ENCODE measurements at regions not wholly inside any gene's neighbourhood (a gene's known extent, or its start where the extent isn't known, plus 50 kb on each side); places are given as distances from the start of the nearest gene placed in this dataset.

DNA sequence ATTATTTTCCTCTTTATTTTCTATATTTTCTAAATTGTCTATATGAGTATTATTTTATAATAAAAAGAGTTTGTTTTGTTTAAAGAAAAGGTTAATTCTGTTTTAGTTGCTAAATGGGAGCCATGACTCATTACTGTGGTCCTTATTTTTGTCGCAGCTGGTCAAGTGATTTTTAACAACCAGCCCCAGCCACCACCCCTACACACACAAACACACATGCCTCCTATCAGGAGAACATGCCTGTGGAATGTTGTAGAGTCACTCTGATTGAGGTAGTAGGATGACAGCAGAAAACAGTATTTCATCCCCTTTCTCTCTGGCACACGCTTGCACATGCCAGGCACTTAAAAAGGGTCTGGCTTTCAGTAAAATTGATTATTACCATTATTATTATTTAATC lies 68.6 kb upstream of the GDF10 start:
- DNase-seq (ENCODE audit: low read depth): no peak

DNA sequence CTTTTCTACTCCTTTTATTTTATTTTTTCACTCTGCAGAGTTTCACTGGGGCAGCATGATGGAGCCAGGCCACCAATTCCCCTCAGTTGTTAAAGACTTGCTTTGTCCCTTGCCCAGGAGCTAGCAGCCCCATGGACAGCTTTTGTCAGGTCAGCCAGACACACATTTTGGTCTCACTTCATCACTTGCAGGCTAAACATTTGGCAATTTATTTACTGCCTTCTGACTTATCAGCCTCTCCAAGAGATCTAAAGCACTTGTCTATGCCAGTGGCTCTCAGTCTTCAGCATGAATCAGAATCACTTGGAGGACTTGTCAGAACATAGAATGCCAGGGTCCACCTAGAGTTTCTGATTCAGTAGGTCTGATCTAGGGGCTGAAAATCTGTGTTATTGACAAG lies 66.4 kb upstream of the GDF10 start:
- no peak for DNase-seq (ENCODE audit: low read depth)

DNA sequence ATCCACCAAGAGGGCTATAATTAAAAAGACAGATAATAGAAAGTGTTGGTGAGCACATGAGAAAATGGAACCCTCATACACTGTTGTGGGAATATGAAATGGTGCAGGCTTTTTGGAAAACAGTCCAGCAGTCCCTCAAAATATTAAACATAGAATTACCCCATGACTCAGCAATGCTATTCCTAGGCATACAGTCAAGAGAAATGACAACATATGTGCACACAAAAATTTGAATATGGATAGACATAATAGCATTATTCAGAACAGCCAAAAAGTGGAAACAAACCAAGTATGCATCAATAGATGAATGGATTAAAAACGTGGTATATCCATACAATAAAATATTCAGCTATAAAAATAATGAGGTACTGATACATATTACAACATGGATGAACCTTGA lies 64.5 kb upstream of the GDF10 start:
- DNase-seq (ENCODE audit: low read depth): no peak

DNA sequence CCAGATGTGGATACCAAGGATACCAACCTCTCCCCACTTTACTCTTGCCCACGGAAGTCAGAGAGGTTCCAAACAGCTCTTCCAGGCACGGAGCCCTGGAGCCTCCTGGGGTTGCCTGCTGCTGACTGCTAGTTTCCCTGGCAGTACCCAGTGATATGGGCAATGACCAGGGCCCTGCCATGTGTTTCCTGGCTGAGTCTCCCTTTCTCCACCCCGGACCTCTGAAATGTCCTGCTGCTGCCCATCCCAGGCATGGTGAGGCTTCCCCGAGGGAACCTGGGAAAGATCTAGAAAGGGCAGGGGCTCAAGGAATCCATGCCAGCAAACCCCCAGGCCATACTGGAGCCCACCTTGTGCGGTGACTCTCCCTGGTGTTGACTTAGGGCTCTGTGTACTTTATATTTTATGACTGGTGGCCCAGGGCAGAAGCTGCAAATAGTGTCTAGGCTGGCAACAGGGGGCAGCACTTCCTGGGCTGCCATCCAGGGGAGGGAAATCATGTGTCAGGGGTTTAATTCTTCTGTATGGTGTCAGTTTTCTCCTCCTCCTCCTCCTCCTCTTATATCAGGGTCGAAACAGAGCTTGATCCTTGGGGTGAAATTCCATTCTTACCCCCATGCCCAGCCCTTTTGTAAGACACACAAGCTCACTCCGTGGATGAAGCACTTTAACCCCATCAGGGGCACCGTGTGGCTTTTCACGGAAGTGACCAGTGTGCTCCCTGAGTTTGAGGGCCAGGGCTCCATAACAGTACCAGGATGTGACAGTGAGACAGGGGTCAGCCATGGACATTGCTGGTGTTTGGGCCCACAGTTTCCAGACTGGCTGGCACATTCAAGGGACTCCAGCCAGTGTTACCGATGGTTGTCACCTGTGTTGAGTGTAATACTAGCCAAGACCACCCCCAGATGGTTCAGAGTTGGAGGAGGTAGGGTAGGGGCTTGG lies 62.4 kb upstream of the GDF10 start:
- no peak for DNase-seq (ENCODE audit: low read depth)

DNA sequence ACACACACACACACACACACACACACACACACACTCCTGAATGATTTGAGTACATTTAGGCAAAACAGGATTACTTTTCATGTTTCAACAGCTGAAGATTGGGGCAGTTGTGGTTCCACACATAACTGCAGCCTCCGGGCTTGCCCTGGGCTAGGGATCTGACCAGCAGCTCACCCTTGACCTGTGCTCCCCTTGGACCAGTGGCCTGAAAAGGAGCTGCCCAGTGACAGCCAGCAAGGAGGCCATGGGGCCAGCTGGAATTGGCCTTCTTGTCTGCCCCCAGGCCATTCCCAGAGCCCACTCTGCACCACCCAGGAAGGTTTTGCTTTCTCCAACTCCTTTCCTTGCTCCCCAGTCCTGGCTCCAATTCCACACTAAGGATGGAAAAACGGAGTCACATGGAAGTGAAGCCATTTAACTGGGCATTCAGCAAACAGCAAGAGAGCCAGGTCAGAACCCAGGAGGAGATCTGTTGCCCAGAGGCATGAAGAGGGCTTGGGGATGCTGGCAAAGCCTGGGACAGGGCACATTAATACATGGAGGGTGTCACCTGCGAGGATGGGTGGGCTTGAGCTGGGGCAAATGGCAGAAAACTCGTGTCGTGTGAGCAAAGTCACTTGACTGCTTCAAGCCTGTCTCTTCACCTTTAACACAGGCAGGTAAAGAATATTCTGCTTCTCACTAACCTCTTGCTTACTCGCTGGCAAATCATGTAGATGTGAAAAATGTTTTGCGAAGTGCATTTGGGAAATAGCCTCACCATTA lies 61.5 kb upstream of the GDF10 start:
- DNase-seq (ENCODE audit: low read depth): no peak

DNA sequence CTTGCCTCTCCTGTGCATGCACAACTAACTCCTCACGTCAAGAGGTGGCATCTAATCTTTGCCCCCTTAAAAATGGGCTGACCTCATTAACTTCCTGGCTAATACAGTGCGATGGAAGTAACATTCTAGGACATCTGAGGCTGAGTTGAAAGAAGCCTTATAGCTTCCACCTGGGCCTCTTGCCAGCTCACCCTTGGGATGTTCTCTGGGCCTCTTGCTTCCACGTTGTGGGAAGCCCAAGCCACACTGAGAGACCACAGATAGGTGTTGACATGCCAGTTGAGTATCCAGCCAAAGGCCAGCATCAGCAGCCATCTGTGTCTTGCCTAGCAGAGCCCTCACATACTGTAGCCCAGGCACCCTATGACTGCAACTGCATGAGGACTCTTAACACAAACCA lies 60.8 kb upstream of the GDF10 start:
- no peak for DNase-seq (ENCODE audit: low read depth)

DNA sequence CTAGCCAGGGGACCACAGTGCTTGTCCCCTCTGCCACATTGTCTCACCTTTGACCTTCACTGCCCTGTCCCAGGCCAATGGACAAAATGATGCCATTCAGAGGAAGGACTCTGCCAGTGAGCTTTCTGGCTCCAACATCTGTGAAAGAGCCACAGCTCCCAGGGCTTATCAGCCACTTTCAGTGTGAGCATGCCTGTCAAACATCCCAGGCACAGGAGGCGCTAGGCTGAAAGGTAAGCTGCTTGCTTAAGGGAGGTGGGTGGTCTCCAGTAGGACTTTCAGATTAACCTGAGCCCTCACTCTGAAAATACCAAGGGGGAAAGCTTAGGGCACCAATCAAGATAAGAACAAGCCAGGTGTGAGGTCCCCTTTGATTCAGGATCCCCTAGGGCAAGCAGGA lies 59.8 kb upstream of the GDF10 start:
- no peak for DNase-seq (ENCODE audit: low read depth)

DNA sequence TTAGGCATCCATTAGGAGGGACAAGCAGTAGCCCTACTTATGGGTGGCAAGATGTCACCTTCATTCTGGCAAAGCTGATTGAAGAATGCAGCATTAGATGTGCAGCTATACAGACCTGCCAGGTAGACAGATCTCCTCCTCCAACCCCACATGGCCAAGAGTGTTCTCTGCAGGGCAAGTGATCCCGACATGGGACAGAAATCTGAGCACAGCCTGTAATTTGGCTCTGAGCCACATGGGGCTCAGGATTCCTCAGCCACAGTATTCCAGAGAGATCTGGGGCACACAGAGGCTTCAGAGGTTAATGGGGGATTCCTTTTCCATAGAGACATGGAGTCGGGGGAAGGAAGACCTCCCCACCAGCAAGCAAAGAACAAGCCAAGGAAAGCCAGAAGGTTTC lies 58.7 kb upstream of the GDF10 start:
- no peak for DNase-seq (ENCODE audit: low read depth)

DNA sequence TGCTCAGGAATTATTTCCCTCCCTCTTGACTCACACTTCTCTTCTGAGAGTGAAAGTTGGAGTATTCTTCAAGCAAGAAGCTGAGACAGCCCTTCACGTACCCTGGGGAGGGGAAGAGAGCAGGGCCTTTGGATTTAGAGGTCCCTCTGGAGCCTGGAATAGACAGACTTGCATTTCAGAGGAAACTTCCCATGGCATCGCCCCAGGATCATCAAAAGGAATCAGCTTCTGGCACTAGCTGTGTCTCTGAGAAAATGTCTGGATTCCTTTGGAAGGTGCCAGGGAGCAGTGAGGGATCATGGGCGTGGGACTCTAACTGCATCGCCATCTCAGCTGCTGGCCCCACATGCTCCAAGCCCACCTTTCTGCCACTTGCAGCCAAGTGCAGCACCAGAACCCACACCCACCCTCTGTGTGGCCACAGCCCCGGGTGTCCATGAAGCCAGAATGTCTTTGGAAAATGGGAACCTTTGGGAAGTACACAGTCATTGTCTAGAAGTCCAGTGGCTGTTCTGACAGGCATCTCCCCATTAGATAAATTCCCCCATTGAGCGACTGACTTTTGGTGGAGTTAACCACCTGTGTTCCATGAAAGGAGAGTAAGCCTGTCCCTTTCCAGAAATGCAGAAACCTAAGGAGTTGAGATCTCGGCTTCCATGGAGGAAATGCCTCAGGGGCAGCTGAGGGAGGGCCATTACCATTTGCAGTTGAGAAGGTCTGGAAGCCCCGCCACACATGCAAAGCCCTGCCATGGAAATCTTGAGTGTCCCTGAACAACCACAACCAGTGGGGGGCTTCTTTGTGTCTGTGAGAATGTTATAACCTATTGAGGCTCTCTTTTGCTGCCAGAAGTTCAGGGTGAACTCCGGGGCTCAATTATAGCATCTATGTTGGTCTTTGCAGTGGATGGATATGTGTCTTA lies 57.8 kb upstream of the GDF10 start:
- DNase-seq (ENCODE audit: low read depth): no peak

DNA sequence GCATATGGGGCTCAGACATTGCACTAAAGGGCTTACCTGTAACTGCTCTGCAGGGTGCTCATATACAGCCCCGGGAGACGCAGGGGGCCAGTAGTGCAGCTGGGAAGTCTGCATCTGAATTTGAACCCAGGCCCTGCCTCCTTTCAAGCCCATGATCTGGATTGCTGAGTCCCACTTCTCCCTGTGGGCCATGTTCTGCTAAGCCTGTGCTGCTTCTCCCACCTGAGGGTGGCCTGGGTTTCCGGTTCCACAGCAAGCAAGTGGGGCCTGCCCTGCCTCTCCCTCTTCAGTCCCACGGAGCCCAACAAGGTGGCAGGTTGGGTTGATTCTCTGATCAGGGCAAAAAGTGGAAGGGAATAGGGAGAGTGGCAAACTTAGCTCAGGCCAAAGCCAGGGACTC lies 56.6 kb upstream of the GDF10 start:
- no peak for DNase-seq (ENCODE audit: low read depth)

DNA sequence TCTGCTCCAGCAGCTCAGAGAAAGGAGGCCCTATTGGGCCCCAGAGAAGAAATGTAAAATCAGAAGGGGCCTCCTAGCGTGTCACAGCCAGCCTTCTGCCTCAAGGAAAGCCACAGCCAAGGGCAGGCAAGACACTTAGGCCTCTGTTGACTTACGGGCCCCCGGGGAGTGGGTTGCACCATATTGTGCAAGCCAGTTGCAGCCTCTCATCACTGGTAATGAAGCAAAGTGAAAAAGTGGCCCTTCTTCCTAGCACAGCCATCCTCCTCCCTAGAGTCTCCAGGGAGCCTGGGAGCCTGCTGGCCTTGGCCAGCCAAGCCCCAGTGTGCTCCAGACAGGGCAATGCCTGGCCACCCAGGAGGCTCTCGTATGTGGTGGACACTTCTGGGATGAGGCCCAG lies 56.2 kb upstream of the GDF10 start:
- DNase-seq (ENCODE audit: low read depth): no peak

DNA sequence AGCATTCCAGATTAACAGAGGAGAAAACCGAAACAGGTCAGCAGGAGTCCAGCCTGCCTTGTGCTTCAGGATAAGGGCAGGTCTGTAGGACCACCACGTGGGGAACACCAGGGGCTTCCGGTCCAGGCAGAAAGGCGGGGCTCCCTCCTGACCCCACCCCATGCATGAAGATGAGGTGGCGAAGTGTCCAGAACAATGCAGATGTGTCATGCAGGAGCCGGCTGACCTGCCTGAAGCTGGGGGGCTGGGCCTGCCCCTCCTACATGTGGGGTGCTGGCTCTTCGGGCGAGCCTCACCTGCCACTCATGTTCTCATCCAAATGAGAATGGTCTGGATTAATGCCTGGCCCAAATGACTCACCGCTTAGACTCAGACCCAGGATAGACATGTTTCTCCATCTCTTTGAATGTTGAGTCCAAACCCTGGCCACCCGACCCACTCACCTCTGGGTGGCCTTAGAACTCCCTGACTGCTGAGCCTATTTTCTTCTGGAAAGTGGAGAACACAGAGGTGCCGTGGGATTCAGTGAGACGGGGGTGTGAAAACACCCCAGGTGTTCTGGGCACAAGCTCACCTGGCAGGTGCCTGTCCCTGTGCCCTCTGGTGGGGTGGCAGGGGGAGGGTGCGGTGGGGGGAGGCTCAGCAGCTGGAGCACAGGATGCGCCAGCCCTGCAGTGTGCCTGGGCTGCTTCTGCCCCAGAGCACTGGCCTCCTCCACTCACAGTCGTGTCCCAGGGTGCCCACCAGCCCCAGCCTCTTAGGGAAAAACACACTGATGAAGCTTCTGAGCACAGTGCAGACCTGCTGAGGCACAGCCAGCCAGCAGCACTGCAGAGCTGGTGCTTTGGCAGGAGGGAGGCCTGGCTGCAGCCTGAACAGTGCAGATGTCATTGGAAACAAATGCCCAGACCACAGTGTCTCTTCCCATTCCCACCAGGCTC lies 55.2 kb upstream of the GDF10 start:
- DNase-seq (ENCODE audit: low read depth): no peak

DNA sequence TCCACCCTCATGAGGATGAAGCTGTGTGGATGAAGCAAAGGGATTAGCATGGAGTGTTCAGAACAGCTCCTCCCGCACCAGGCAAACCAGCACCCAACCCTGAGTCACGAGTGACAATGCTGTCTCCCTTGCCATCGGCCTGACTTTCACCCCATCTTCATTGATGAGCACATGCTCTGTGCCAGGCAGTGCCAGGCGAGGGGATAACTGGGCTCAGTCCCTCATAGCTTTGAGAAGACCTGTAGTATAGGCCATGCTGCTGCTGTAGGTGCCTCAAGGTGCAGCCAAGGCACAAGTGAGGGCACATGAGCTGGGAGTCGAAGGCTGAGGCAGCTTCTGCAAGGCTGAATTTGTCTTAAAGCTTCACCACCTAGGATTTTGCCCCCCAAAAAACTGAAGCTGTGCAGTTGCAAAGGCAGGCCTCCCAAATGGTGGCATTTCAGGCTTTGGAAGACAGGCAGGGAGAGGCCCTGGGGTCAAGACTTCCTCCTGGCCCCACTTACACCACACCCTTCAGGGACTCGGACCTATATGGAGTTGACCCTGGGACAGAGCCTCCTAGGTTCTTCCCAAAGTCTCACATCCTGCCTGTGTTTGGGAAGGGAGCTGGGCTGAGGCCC lies 54.2 kb upstream of the GDF10 start:
- no peak for DNase-seq (ENCODE audit: low read depth)

DNA sequence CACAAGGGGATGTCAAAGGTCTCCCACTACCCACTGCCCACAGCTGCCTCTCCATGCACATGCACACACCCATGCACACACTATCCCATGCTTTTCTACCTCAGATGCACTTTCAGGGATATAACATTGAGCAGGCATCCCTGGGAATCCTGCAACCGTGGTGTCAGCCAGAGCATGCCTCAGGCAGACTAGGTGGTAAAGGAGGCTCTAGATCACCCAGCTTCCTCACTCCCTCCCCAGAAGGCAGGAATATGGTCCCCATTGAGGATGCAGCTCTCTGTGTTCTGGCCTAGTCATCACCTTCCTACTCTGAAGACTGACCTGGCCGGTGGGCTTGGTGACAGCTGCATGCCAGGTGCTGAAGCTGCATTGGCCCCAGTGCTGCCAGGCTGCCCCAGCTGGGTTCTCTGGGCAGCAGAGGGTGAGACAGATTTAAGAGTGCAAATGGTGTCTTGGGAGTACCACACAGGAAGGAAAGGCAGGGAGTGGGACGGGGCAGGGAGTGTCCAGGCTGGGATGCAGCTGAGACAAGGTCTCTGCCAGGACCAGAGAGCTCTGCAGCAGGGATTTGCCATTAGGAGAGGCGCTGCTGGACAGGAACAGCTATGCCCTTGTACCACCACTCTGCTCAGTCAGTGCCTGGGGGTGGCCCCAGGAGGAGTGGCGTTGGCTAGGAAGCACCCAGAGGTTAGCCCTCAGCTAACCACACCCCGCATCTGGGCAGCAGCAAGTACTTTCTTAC lies 53.4 kb upstream of the GDF10 start:
- no peak for DNase-seq (ENCODE audit: low read depth)

DNA sequence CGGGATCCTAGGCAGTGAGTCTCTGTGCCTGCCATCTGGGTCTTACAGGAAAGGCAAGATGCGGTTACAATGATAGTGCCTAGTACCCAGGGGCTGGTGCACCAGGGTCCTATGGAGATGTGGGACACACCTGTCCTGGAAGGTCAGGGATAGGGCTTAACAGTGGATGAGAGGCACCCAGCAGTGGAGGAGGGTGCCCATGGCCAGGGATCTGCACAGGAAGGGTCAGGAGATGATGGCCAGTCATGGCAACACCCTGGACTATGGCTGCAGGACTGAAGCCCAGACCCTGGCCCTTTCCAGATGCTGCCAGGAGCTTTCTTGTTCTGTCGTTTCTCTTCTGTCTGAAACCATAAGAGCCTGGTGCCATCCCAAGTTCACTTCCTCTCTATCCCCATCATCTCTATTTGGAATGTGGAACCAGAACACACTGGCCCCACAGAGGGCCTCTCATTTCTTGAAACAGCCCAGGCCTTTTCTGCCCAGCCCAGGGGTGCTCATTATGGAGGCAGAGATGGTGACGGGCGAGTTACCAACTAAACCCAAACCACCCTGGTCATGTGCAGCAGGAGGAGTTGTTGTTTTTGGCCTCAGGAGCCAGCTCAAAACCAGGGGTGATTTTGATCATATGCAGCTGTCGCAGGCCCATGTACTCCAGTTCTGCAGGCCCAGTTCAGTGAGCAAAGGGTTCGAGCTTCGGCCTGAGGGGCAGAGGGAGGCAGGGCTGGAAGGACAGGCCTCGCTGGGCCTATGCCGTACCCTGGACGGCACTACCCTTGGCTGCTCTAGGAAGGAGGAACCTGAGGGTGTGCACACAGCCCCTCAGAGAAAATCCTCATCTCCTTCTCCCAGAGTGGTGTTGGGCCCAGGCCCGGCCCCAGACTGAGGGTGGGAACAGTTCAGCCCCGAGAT lies 52.6 kb upstream of the GDF10 start:
- no peak for DNase-seq (ENCODE audit: low read depth)

DNA sequence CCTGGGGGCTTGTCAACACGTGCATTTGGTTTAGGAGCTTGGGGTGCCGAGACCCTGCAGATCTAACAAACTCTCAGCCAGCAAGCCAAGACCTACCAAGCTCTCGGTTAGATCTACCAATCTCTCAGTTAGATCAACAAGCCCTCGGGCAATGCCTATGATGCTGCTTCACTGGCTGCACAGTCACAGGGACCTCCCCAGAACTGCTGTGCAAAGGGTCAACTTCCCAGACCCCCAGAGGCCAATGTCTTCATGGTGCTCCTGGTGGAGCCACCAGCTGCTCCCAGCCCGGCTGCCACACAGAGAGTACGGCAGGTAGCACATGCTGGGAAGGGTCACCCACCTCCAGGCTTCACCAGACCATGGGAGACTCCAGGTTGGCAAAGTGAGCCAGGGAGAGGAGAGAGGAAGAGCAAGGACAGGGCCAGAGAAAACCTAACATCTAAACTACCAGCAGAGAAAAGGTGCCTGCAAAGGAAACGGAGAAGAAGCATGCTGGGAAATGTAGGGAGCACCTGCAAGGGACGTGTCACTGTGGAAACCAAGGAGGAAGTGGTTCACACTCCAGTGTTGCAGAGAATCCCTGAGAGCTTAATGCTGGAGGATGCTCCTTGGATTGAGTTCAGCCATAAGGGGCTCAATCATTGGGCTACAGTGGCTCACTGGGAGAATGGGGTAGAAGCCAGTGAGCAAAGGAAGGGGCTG lies 51.5 kb upstream of the GDF10 start:
- no peak for DNase-seq (ENCODE audit: low read depth)

DNA sequence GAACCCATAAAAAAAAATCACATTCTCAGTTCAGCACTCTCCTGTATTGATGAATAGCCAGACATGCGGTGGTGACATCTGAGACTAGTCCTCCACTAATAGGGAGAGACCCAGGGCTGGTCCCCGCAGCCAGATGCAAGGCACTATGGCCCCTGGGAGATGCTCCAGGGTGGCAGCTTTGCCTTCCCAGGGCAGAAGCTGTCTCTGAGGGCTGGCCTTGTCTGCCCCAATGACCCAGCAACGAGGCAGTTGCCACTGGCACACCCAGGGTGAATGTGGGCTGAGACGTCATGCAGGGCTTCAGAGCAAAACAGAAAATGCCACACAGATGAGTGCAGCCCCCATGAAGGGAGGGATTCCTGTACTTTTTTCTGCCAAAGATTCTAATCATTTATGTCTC lies 50.1 kb upstream of the GDF10 start:
- DNase-seq (ENCODE audit: low read depth): no peak
